NCI-H774 (cell line): ENCODE measurements at regions not wholly inside any gene's neighbourhood (a gene's known extent, or its start where the extent isn't known, plus 50 kb on each side); places are given as distances from the start of the nearest gene placed in this dataset.

Experiments used
- DNase-seq: peaks from one replicate; lab custom pipeline; 2025; lab: John Stamatoyannopoulos, UW

DNA sequence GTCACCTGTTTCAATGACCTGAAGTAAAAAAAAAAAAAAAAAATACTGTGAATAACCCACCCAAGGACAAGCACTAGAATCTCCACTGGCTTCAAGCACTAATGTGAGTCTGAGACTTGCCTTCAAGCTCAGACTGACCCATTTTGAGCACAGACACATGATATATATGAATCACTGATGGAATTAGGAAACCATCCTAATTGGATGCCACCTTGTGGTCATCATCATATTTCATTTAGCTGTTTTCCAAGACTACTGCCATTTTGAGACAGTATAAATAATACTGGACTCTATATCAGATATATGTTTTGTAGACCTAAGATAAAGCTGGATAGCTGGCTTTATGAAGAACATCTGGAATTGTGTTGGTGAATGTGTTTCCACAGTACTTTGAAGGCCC is 1232.0 kb downstream of the KCNT2 start:
- DNase-seq, result no peak

DNA sequence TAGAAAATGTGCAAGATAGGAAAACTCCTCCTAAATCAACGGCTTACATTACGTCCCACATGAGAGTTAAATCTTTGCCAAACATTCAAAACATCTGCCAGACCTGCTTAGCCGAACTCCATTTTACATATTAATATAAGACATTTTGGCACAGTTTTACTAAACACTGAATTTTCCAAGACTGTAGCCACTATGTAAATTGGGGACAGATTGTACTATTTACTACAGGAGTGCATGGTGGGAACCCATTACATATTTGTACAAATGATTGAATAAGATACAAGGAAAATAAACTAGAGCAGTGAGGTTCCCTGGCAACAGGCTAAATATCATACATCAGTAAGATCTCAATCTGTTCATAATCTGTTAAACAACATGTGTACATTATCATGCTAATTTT is 1234.4 kb downstream of the KCNT2 start:
- DNase-seq, result no peak

DNA sequence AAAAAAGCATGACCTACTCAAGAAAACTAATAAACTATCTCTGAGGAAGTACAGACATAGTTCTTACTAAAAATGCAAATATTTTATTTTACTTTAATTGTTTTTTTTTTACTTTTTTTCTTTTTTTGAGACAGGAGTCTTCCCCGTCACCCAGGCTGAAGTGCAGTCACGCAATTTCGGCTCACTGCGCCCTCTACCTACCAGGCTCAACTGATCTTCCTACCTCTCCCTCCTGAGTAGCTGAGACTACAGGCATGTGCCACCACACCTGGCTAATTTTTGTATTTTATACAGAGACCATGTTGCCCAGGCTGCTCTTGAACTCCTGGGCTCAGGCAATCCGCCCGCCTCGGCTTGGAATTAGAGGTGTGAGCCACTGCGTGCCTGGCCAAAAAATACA is 1263.1 kb downstream of the KCNT2 start:
- no peak for DNase-seq

DNA sequence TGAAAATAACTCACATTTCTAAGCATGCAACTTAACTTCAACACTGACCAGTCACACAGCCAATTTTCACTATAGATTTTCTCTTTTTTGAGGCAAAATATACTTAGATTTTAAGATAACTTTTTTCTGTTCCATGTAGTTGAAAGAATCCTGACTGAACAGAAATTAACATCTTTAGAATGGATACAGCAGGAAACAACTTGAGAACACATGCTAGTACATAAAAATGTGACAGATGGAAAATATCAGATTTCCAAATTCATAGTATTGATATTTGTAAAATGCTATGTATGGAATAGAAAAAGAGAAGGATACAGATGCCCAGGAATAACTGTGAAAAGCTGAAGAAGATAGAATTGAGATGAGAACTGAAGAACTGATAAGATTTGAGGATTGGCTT is 1270.6 kb downstream of the KCNT2 start:
- no peak for DNase-seq

DNA sequence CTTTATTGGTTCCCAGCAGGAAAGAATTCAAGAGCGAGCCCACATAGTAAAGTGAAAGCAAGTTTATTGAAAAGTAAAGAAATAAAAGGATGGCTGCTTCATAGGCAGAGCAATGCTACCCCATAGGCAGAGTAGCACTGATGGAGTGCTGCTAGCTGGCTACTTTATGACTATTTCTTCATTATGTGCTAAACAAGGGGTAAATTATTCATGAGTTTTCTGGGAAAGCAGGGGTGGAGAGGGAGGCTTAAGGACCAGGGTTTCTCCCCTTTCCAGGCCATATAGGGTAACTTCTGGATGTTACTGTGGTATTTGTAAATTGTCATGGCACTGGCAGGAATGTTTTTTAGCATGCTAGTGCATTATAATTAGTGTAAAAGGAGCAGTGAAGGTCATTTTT is 1271.4 kb downstream of the KCNT2 start:
- DNase-seq, result no peak

DNA sequence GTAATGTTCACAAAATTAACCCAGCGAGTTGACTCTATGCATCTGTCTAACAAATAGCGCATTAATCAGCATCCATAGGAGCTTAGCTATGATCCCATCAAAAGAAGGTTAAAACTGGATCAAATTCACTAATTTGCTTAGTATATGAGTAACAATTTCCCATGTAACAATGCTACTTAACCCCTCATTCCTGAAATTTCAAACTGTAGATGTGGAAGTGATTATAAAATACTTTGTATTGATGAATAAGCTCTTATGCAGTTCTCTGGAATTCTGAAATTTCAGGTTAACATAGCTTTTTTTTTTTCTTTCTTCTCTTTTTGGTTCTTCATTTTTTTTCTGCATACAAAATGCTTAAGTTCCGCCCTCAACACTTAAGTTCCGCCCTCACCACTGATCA is 1272.7 kb downstream of the KCNT2 start:
- DNase-seq, result no peak

DNA sequence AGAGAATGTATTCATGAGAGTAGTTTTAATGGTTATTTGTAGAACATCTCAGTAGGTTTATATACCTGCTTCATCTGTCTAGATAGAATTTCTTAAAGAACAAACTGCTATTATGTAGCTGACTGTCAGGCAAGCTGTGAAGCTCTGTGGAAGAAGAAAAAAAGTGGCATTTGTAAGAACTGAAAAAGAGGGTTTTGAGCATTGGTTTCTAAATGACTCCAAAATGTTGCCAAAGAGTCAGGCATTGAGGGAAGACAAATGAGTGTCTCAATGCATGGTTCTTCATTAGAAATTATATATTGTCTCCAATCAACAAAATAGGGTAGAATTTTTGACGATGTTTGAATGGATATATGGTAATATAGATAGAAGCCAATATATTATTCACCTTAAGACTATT is 1276.1 kb downstream of the KCNT2 start:
- no peak for DNase-seq

DNA sequence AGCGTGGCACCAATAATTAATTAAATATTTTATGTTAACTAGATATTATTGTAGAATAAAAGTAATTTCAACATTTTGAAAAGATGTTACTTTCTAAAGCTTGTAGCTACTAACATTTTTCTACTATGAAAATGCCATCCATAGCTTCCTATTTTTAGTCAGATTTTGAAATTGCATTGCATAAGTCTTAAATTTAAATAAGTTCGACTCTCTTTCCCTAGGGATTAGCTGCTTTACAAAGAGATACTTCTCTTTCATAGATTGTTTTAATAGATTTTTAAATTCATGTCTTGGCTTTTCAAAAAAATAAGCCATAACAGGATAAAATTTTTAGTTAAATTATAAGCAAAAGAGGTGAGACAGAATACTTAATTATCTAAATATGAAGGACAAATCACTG is 1279.6 kb downstream of the KCNT2 start:
- DNase-seq, result no peak

DNA sequence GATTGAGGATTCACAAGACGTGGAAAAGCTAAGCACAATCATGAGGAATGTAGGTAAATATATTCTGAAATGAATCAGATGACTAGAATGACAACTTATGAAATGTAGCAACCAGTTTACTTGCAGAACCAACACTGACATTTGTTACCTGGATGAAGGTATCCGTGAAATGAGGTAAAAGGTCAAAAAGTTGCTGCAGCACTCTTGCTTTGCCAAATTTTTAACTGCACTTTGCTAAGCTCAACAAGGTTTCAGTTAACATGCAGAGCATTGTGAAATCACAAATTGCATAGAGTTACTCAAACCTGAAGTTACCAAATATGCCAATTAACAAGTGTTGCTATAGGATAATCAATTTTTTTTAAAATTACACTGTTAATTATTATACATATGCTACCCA is 1280.1 kb downstream of the KCNT2 start:
- no peak for DNase-seq

DNA sequence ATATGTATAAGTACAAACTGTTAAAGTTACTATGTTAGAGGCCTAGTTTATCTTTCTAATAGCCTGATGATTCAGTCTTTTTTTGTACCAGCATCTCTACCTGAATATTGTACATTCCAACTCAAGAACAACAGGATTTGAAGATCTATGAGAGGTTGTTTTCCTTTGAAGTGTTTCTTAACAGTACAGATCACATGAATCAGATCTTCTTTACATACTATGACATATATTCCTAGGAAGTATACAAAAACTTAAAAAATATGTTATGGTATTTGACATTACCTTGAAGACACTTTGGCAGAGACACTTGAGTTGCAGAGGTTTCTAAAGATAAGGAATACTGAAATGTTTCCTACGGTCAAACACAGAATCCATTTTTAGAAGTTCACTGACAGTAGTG is 1280.9 kb downstream of the KCNT2 start:
- no peak for DNase-seq

DNA sequence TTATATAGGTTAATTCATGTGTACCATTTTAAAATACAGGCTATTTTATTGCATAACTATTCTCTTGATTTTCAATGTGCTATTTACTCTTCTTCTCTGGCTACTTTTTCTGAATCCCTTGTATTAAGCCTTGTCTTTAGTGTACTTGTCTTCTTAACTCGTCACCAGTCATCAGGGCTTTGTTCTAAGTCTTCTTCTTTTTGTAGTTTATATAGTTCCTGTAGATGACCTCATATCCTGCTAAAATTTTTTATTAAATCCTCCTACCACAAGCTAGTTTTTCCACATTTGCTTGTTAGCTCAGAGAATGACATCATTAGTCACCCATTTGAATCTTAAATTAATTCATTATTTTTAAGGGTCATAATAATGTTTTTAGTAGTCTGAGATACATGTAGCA is 1281.9 kb downstream of the KCNT2 start:
- no peak for DNase-seq

DNA sequence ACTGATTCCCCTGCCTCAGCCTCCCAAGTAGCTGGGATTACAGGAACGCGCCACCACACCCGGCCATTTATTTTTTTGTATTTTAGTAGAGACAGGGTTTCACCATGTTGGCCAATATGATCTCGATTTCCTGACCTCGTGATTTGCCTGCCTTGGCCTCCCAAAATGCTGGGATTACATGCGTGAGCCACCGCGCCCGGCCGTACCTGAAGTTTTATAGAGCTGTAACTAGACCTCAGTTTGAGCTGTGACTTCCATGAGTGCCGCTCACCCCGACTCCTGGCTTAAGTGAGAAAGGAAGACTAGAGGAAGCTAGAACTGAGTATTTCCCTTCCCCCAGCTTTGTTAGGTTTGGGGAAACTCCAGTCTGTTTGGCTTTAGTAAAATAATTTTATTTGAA is 1283.1 kb downstream of the KCNT2 start:
- DNase-seq, result no peak

DNA sequence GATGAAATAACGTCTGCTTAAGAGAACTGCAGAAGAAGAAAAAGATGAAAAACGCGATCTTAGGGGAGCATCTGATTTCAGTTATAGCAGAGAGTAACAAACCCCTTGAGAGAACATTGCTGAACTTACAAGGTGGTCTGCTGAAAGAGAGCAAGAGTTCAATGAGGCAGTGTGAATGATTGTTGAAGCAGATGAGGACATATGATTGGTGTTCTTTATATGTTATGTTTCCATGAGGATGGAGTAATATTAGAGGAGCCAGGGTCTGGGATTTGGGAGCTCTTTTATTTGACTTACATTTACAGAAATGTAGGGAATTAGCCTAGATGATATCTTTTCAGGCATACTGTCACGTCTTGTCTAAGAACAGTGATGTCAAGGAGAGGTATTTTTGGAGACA is 1302.0 kb downstream of the KCNT2 start:
- DNase-seq, result no peak

DNA sequence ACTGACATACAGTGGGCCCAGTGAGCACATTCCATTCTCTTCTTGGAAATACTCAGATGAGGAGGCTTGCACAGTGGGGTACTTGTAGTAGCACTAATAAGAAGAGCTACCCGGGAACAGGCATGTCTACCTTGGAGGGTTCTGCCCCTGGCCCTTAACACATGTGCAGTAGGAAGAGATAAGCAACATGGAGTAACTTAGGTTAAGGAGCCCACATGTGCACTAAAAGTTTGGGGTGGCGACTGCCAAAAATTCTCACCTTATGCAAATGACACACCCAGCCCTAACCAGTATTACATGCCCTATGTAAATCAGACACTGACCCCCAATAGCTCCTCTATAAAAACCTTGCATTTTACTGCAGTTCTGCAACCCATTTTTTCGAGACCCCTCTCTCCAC is 1313.3 kb downstream of the KCNT2 start:
- DNase-seq, result no peak

DNA sequence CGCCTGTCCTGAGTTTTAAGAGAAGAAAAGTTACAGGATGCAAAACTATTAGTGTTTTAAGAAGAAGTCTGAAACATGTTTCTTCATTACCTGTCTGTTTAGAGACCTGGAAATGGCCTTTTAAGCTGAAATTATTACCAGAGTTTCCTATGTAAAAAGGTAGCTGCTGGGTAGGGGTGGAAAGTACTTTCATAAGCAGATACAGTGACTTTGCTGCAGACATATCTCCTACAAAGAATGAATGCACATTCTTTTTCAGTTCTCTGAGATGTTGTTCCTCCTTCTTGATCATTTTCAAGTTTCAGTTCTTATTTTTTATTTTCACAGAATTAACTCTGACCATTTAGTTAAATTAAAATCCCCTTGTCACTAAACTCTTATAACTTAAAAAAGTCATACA is 1329.6 kb downstream of the KCNT2 start:
- DNase-seq, result no peak

DNA sequence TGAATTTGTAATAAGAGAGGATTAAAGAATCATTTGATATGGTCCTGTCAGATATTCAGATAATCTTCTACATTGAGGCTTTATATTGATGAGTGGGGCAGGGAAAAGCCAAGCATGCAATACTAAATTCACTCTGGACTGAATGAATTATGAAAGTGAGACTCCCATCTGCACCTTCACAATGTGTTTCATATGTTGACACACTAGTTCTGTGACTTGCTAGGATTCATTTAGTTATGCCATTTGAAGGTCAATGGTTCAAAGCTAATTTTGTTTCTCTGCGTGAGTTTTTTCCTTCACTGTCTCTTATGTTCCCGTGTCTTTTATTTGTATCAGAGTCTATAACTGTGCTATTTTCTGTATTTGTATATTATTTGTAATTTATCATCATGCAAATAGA is 1332.5 kb downstream of the KCNT2 start:
- no peak for DNase-seq

DNA sequence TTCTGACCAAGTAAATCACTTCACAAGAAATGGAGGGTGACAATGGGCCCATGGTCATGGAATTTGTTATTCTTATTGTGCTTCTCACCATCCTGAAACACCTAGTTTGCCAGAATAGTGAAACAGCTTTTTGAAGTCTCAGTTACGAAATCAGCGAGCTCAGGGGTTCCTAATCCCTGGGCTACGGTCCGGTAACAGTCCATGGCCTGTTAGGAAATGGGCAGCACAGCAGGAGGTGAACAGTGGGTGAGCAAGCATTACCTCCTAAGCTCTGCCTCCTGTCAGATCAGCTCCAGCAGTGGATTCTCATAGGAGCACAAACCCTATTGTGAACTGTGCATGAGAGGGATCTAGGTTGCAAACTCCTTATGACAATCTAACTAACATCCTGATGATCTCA is 1356.3 kb downstream of the KCNT2 start:
- DNase-seq, result no peak

DNA sequence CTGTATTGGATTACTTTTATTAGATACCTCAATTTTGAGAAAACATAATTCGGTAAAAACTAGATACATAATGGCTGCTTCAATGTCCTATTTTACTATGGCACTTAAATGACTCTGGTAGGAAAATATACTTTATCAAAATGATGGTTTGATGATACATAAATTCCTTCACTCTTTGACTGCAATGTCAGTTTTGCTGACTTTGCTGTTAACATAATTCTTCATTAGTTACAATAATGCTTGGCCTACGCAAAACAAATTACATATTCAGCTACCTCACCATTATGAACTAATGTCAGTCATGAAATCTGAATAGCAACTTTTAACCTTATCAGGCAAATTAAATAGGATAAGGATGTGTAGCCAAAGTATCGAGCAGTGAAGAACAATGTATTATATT is 1364.7 kb downstream of the KCNT2 start:
- no peak for DNase-seq

DNA sequence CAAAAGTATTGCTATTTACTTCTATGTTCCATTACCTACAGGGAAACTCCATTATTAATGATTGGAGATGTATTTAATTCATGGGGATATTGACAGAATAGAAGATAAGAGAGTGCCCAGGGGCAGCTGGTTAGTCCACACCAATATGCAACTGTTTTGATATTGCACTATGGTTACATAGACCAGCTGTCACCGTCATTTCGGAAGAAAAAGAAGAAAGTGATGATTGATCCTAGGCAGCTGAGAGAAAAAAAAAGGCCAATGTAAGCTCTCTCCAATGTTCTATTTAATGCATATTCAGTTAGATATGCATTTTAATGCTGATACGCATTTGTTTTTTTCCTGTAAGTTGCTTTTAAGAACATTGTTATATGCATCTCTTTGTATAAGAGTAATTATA is 1367.2 kb downstream of the KCNT2 start:
- no peak for DNase-seq

DNA sequence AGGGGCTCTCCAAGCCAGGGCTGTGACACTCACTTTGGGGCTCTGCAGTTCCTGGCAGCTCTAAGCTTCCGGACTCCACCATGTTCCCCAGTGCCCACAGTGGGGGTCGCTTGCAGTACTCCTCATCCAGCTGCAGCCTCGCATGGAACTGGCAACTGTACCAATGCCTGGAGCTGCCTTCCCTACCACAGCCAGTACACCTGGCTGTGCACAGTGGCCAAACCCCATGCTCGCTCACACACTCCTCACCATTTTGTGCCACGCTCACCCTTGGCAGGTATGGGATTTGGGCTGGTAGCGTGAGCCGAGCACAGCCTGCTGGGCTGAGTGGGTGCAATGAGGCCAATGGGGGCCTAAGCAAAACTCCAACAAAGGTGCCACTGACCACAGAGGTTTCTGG is 1369.9 kb downstream of the KCNT2 start:
- DNase-seq, result no peak

DNA sequence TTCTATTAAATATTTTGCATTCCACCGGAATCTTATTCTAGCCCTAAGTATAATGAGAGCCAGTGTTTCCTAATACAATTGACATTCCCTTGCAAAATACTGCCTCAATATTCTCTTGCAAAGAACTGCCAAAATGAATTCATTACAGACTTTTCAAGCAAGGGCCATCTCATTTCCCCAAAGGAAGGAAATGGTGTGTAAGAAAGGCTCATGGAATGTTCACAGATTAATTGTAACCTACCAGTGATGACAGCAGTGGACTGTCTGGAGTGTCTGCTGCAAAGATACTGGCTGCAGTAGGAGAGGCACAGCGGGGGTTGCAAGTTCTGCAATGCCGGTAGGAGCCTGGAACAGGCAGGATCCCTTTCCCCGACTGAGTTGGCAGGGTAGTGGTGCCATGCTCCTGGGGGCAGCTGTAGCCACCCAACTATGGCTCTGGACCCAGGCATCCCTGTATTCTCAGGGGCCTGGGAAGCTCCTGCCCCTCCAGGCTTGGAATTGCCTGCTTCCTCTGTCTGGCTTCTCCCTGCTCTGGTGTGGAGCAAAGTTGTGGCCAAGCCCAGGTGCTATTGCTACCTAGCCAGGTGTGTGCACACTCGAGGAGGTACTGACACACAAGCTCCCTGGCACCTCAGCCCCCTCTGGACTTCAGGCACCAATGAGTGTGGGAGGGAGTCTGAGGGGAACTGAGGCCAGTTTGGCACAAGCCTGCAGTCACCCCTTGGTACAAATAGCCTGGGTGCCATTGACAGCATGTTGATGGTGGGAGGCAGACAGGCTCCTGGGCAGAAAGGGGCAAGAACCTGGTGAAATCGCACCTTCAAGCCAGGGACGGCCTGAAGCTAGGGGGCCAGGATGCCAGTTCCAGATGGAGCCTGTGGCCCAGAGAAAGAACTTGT is 1371.0 kb downstream of the KCNT2 start:
- no peak for DNase-seq

DNA sequence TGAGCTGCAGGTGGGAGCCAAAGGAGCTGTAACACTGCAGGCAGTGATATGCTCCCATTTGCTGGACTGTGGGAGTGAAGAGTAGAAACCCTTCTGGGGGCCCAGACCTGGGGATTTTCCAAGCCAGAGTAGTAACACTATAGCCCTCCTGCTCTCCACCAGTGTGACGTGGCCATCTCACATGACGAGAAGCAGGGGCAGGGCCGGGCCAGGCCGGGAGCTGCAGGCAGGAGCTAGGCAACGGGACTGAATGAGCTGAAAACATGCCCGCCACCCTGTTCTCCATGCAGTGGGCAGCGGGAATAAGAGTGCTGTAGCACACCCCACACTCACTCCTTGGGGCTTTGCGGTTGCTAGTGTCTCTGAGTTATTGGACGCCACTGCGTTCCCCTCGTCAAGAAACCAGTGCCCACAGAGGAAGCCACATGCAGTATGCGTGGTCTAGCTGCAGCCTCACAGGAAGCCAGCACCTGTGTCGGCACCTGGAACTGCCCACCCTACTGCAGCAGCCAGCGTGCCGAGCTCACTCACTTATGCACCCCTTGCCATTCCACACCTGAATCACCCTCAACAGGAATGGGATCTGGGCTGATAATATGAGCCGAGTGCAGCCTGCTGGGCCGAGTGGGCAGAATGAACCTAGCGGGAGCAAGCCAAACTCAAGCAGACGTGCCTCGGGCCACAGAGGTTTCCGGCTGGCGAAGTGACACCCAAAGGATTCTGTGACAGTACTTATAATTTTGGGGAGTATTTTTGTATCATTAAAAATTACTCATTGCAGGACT is 1389.6 kb downstream of the KCNT2 start:
- DNase-seq, result no peak

DNA sequence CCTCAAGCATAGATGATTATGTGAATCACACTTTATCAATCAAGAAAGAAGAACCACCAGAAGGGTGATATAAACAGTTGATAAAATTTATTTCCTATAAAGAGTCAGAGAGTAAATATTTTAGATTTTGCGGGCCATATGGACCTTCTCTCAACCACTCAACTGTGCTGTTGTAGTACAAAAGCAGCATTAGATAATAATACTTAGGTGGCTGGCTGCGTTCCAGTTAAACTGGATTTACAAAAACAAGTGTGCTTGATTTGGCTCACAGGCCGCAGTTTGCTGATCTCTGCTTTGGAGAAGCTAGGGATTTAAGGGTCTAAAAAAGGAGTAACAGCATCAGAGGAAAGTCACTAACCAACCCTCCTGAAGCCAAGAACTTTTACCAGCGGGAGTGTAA is 1406.0 kb downstream of the KCNT2 start:
- peak; percentile 4 for DNase-seq

DNA sequence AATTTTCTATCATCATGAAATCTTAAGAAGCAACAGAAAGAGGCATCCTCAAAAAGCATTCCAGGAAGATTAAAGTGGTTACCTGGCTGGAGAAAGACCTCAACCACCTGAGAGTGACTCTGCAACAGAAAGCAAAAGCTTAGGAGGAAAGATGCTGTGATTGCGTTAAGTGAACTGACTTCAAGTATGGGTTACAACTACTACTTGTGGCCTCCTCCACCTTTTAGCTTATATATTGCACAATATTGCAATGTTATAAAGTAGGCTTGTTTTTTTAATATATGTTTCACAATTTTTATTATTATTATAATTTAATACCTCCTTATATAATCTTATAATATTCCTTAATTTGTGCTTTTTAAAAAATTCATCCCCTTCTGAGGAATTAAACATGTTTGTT is 1407.5 kb downstream of the KCNT2 start:
- no peak for DNase-seq
